ENCODE measurements at regions not wholly inside any gene's neighbourhood (a gene's known extent, or its start where the extent isn't known, plus 50 kb on each side); places are given as distances from the start of the nearest gene placed in this dataset.

DNA sequence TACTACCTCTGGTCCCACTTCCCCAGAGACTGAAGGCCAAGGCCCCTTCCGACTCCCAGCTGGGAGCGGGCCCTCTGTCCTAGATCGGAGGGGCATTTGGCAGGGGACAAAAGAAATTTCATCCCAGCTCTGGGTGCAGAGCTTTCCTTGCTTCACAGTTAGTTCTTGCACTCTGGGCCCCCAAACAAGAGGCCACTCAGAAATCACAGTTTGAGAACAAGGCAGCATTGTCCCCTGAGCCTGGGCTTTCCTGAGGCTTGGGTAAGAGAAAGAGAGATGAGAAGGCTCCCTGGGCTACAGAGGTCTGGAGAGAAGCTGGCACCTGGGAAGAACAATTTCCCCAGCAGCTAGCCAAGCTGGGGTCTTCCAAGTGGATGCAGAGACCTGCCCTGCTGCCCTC, 71.8 kb upstream of the NCAM1 start:
- TF ChIP-seq ZNF670 (CRISPR knock-in tag; IDR thresholded peaks at IDR 0.05; ENCODE audit: borderline replicate concordance) (no peak), MZF1 (CRISPR knock-in tag; IDR thresholded peaks at IDR 0.05; ENCODE audit: borderline replicate concordance) (no peak), HDAC1 (CRISPR knock-in tag; IDR thresholded peaks at IDR 0.05) (no peak), ETV6 (CRISPR knock-in tag; conservative IDR thresholded peaks at IDR 0.05) (no peak), SRY (CRISPR knock-in tag; IDR thresholded peaks at IDR 0.05) (no peak), POLR2AphosphoS5 (IDR thresholded peaks at IDR 0.05; ENCODE audit: low read depth, low read length) (no peak), ATF7 (IDR thresholded peaks at IDR 0.05) (no peak), ATF7 (CRISPR knock-in tag; IDR thresholded peaks at IDR 0.05) (no peak), ATF3 (CRISPR knock-in tag; IDR thresholded peaks at IDR 0.05) (no peak), SAP130 (CRISPR knock-in tag; IDR thresholded peaks at IDR 0.05; ENCODE audit: low read depth) (no peak), FOXP1 (IDR thresholded peaks at IDR 0.05) (no peak), FOXP1 (CRISPR knock-in tag; IDR thresholded peaks at IDR 0.05) (no peak), ZNF589 (CRISPR knock-in tag; conservative IDR thresholded peaks at IDR 0.05) (no peak), GTF2F1 (IDR thresholded peaks at IDR 0.05; ENCODE audit: low read length) (no peak), PHF8 (CRISPR knock-in tag; IDR thresholded peaks at IDR 0.05) (no peak)
- TF ChIP-seq, protein P1, sequence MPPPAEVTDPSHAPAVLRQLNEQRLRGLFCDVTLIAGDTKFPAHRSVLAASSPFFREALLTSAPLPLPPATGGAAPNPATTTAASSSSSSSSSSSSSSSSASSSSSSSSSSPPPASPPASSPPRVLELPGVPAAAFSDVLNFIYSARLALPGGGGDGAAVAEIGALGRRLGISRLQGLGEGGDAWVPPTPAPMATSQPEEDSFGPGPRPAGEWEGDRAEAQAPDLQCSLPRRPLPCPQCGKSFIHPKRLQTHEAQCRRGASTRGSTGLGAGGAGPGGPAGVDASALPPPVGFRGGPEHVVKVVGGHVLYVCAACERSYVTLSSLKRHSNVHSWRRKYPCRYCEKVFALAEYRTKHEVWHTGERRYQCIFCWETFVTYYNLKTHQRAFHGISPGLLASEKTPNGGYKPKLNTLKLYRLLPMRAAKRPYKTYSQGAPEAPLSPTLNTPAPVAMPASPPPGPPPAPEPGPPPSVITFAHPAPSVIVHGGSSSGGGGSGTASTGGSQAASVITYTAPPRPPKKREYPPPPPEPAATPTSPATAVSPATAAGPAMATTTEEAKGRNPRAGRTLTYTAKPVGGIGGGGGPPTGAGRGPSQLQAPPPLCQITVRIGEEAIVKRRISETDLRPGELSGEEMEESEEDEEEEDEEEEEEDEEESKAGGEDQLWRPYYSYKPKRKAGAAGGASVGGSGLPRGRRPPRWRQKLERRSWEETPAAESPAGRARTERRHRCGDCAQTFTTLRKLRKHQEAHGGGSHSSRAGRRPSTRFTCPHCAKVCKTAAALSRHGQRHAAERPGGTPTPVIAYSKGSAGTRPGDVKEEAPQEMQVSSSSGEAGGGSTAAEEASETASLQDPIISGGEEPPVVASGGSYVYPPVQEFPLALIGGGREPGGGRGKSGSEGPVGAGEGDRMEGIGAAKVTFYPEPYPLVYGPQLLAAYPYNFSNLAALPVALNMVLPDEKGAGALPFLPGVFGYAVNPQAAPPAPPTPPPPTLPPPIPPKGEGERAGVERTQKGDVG (CRISPR knock-in tag; IDR thresholded peaks at IDR 0.05; ENCODE audit: borderline replicate concordance) = no peak

All from HepG2 (cell line).